Small intestine (tissue), 7 donors: ENCODE measurements at regions not wholly inside any gene's neighbourhood (a gene's known extent, or its start where the extent isn't known, plus 50 kb on each side); places are given as distances from the start of the nearest gene placed in this dataset.
"Not testable (repeated sequence)": the region's sequence is repeated elsewhere in the genome, so short reads cannot be mapped to it uniquely, and the experiment has no call there.

Experiments used
- DNase-seq, 2 donors: peaks; one replicate each; pipeline versions ENCODE4 v3.0.0 to v3.0.0-alpha.2; 2013
- FAIRE-seq: peaks from 2 replicates; lab custom pipeline; 2012; peaks lifted over from hg19 to GRCh38; lab: Jason Lieb, UNC
- H3K27ac ChIP-seq, 3 donors: one replicate each; pipeline ENCODE4 v1.5.1; 2013; ENCODE audit warnings: low read length in 2 of 3, mild to moderate bottlenecking in 2 of 3, control low read depth in 1 of 3, inconsistent platforms in 1 of 3, low read depth in 1 of 3, moderate library complexity in 1 of 3
- H3K27me3 ChIP-seq, 3 donors: one replicate each; pipeline ENCODE4 v1.6.1; 2013; ENCODE audit warnings: low read length in 3 of 3, inconsistent platforms in 1 of 3; ENCODE audit not compliant: control insufficient read depth in 3 of 3, insufficient read depth in 3 of 3
- H3K36me3 ChIP-seq, 3 donors: one replicate each; pipeline ENCODE4 v1.6.1; 2013; ENCODE audit warnings: low read length in 3 of 3, inconsistent platforms in 1 of 3, low read depth in 1 of 3, mild to moderate bottlenecking in 1 of 3, moderate library complexity in 1 of 3; ENCODE audit not compliant: control insufficient read depth in 3 of 3, insufficient read depth in 2 of 3
- H3K4me1 ChIP-seq, 3 donors: one replicate each; pipeline ENCODE4 v1.6.1; 2013; ENCODE audit warnings: low read length in 2 of 3, inconsistent platforms in 1 of 3, low read depth in 1 of 3, mild to moderate bottlenecking in 1 of 3, moderate library complexity in 1 of 3; ENCODE audit not compliant: control insufficient read depth in 3 of 3, insufficient read depth in 2 of 3
- H3K4me3 ChIP-seq, 3 donors: one replicate each; pipeline ENCODE4 v1.5.1; 2013; ENCODE audit warnings: low read length in 3 of 3, control low read depth in 1 of 3, inconsistent platforms in 1 of 3, low read depth in 1 of 3, mild to moderate bottlenecking in 1 of 3, moderate library complexity in 1 of 3
- H3K9me3 ChIP-seq, 2 donors: one replicate each; pipeline ENCODE4 v1.6.1; 2013; ENCODE audit warnings: low read depth in 1 of 2, low read length in 1 of 2; ENCODE audit not compliant: control insufficient read depth in 2 of 2, insufficient read depth in 1 of 2
- WGBS, 3 donors: extraction: QIAGEN DNeasy Blood & Tissue Kit; methylation state at CpG; one replicate each; pipeline ENCODE4 v1.1.7; 2013; 5-methylcytosine and 5-hydroxymethylcytosine counted together
- donor health status: healthy with polysubstance abuse.
- donor health status: control.
- donor health status: control.
- donor health status: Bipolar disorder and iron deficiency.
- donor health status: healthy.

- H3K27me3 ChIP-seq, DNase-seq, H3K4me1 ChIP-seq, H3K36me3 ChIP-seq, H3K9me3 ChIP-seq, H3K27ac ChIP-seq, FAIRE-seq: not testable (repeated sequence)
- 4 to 14% (median 11%) methylated on average over 13 to 18 of the region's 31 CpGs for WGBS, 3 donors
- H3K4me3 ChIP-seq: peak overlapping the region in 1 of 3 donors; percentile 9
Measured at GRCh38 chr9:39791356-39791755, 435.9 kb downstream of the SPATA31A1 start.

DNA sequence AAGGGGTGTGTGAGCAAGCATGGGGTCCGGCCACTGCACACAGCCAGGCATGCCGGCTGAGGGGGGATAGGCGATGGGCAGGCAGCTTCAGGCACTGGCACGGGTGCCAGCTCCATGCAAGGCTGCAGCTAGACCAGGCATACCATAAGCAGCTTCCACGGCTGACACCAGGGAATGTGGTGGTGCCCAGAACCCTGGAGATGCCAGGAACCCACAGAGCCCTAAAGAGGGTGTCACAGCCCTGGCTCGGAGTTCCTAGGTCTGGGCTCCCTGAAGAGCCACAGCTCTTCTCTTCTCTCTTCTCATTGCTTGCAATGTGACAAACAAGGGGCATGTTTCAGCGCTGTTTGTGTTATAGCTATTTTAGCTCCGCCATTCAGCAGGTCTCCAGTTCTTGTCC is 442.5 kb downstream of the SPATA31A1 start:
- not testable (repeated sequence) for H3K36me3 ChIP-seq, H3K4me3 ChIP-seq, FAIRE-seq, H3K27me3 ChIP-seq, H3K4me1 ChIP-seq, H3K27ac ChIP-seq, H3K9me3 ChIP-seq, DNase-seq
- 70 to 95% (median 94%) methylated on average over 2 of the region's 8 CpGs for WGBS, 3 donors

- H3K27ac ChIP-seq, H3K9me3 ChIP-seq, DNase-seq, H3K4me3 ChIP-seq, FAIRE-seq, H3K27me3 ChIP-seq, H3K4me1 ChIP-seq, H3K36me3 ChIP-seq: not testable (repeated sequence)
- WGBS, 3 donors: 87 to 100% (median 96%) methylated on average over 2 to 8 of the region's 11 CpGs
Measured at GRCh38 chr9:39799252-39799651, 443.8 kb downstream of the SPATA31A1 start.

DNA sequence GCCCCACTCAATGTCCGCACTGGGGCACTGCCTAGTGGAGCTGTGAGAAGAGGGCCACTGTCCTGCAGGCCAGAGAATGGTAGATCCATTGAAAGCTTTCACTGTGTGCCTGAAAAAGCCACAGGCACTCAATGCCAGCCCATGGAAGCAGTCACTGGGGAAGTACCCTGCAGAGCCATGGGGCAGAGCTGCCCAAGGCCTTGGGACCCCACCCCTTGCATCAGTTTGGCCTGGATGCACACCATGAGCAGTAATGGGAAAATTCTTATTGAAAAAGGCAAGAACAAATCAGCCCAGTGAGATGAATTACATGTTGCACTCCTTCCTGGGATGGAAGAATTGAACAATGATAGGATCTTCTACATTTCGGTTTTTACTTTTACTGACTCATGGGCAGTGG is 447.1 kb downstream of the SPATA31A1 start:
- H3K27ac ChIP-seq, H3K27me3 ChIP-seq, FAIRE-seq, H3K4me3 ChIP-seq, DNase-seq, H3K36me3 ChIP-seq, H3K9me3 ChIP-seq, H3K4me1 ChIP-seq: not testable (repeated sequence)
- WGBS, 3 donors: no CpG with 5 or more reads among the region's 2 CpGs

DNA sequence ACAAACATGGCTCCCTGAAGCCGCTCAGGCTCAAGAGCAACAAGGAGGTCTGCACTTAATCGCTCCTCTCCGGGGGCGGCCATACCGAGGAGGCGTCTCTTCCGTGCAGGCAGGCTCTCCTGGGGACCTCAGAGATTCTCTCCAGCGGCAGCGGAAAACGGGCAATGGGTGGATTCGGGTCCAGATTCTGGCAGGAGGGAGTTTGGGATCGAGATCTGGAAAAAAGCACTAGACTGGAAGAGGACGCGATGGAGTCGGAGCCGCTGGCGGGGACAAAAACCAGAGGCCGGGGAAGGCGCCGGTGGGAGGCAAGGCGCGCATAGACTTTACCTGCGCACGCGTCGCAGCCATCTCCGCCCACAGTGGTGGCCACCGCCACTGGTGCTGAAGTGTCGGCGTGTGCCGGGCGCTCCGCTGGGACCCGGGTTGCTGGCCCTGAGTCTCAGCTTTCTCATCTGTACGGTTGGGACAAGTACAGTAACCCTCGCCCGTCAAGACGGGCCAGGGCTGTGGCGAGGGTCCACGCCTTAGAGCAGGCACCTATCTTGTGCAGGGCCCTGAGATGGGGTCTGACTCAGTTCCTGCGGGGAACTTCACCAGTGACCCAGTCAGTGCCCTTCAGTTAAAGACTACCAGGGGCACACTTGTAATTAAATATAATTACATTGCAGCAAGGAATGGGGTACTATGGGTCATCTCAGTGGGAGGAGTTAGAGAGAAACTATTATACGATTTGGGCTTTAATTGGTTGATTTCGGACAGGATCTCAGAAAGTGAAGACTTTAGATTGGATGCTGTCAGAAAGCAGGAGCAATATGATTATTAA is 454.1 kb downstream of the SPATA31A1 start:
- Histone ChIP-seq H3K27ac (peak overlapping the region; percentile 38 to 91 (median 74)), H3K4me3 (peak overlapping the region; percentile 50 to 56 (median 53))
- not testable (repeated sequence) for H3K27me3 ChIP-seq, FAIRE-seq, H3K4me1 ChIP-seq, H3K36me3 ChIP-seq, H3K9me3 ChIP-seq
- peak; percentile 57 to 78 for DNase-seq
- WGBS, 3 donors: 1% methylated on average over 25 to 39 of the region's 43 CpGs

GRCh38 chr9:39810401-39810800 is 454.9 kb downstream of the SPATA31A1 start:
- DNase-seq, FAIRE-seq, H3K4me1 ChIP-seq, H3K9me3 ChIP-seq, H3K4me3 ChIP-seq, H3K27ac ChIP-seq, H3K36me3 ChIP-seq, H3K27me3 ChIP-seq: not testable (repeated sequence)
- WGBS, 3 donors: 80 to 90% (median 83%) methylated on average over 2 of the region's 3 CpGs

- 92 to 95% (median 94%) methylated on average over 3 of the region's 3 CpGs for WGBS, 3 donors
- not testable (repeated sequence) for FAIRE-seq, H3K27me3 ChIP-seq, DNase-seq, H3K4me3 ChIP-seq, H3K4me1 ChIP-seq, H3K36me3 ChIP-seq, H3K27ac ChIP-seq, H3K9me3 ChIP-seq
Measured at GRCh38 chr9:39811615-39812014, 456.1 kb downstream of the SPATA31A1 start.

DNA sequence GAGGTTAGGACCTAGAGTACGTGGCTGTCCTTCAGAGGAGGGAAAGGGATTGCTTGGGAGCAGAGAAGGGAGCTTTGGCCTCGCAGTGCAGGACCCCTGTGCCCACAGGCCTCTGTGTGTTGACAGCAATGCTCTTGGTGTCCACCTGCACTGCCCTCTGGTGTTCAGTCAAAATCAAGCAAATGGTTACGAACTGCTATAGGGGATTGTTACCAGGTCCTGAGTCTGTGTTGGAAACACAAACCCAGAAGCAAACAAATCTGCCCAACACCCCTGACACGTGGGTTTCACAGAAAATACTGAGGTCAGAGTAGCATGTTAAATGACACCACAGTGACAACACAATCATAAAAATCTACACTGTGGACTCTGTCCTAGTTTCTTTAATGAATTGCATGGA is 473.0 kb downstream of the SPATA31A1 start:
- WGBS, 3 donors: 13 to 53% (median 22%) methylated on average over 1 to 4 of the region's 4 CpGs
- H3K9me3 ChIP-seq, H3K4me3 ChIP-seq, FAIRE-seq, H3K4me1 ChIP-seq, H3K27ac ChIP-seq, H3K36me3 ChIP-seq, H3K27me3 ChIP-seq: not testable (repeated sequence)
- peak in 1 of 2 donors; percentile 28 for DNase-seq
